ENCODE measurements at regions not wholly inside any gene's neighbourhood (a gene's known extent, or its start where the extent isn't known, plus 50 kb on each side); places are given as distances from the start of the nearest gene placed in this dataset.

DNA sequence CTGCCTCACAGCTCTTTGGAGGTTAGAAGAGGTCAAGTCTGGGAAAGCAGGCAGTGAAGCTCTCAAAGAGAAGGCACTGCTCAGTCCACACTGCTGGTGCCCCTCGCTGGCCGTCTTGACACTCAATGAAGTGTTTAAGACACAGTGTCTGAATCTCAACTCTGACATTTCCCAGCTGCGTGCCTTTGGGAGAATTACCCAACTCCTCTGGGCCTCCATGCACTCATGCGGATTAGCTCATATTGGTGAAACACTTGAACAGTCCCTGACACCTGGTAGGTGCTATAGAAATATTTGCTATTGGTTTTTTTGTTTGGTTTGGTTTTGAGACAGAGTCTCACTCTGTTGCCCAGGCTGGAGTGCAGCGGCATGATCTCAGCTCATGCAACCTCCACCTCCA is 281.0 kb downstream of the SRBD1 start:
- no peaks in the 10 kb centered on the region for H4K20me1 ChIP-seq (ENCODE audit: insufficient read depth)
- no peak for TF ChIP-seq SMC3 (conservative IDR thresholded peaks at IDR 0.05; ENCODE audit: poor library complexity)
- TF ChIP-seq POLR2AphosphoS5 (IDR thresholded peaks at IDR 0.05): no peak
- TF ChIP-seq EZH2 (IDR thresholded peaks at IDR 0.05; ENCODE audit: borderline replicate concordance, insufficient read depth, low read length, poor library complexity, severe bottlenecking): no peak
- TF ChIP-seq TAF1 (IDR thresholded peaks at IDR 0.05; ENCODE audit: low read depth): no peak
- TF ChIP-seq EP300 (conservative IDR thresholded peaks at IDR 0.05; ENCODE audit: poor library complexity, severe bottlenecking): no peak
- TF ChIP-seq, protein P1, sequence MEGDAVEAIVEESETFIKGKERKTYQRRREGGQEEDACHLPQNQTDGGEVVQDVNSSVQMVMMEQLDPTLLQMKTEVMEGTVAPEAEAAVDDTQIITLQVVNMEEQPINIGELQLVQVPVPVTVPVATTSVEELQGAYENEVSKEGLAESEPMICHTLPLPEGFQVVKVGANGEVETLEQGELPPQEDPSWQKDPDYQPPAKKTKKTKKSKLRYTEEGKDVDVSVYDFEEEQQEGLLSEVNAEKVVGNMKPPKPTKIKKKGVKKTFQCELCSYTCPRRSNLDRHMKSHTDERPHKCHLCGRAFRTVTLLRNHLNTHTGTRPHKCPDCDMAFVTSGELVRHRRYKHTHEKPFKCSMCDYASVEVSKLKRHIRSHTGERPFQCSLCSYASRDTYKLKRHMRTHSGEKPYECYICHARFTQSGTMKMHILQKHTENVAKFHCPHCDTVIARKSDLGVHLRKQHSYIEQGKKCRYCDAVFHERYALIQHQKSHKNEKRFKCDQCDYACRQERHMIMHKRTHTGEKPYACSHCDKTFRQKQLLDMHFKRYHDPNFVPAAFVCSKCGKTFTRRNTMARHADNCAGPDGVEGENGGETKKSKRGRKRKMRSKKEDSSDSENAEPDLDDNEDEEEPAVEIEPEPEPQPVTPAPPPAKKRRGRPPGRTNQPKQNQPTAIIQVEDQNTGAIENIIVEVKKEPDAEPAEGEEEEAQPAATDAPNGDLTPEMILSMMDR (IDR thresholded peaks at IDR 0.05; ENCODE audit: poor library complexity, severe bottlenecking): no peak
- TF ChIP-seq, protein P2, sequence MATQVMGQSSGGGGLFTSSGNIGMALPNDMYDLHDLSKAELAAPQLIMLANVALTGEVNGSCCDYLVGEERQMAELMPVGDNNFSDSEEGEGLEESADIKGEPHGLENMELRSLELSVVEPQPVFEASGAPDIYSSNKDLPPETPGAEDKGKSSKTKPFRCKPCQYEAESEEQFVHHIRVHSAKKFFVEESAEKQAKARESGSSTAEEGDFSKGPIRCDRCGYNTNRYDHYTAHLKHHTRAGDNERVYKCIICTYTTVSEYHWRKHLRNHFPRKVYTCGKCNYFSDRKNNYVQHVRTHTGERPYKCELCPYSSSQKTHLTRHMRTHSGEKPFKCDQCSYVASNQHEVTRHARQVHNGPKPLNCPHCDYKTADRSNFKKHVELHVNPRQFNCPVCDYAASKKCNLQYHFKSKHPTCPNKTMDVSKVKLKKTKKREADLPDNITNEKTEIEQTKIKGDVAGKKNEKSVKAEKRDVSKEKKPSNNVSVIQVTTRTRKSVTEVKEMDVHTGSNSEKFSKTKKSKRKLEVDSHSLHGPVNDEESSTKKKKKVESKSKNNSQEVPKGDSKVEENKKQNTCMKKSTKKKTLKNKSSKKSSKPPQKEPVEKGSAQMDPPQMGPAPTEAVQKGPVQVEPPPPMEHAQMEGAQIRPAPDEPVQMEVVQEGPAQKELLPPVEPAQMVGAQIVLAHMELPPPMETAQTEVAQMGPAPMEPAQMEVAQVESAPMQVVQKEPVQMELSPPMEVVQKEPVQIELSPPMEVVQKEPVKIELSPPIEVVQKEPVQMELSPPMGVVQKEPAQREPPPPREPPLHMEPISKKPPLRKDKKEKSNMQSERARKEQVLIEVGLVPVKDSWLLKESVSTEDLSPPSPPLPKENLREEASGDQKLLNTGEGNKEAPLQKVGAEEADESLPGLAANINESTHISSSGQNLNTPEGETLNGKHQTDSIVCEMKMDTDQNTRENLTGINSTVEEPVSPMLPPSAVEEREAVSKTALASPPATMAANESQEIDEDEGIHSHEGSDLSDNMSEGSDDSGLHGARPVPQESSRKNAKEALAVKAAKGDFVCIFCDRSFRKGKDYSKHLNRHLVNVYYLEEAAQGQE (IDR thresholded peaks at IDR 0.05; ENCODE audit: borderline replicate concordance): no peak
- no peak for TF ChIP-seq RAD21 (conservative IDR thresholded peaks at IDR 0.05)
- no peak for TF ChIP-seq MXI1 (conservative IDR thresholded peaks at IDR 0.05; ENCODE audit: poor library complexity, severe bottlenecking)
- H3K79me2 ChIP-seq (replicated peaks; ENCODE audit: insufficient read depth, low read length): no peaks in the 10 kb centered on the region
- H3K4me2 ChIP-seq (ENCODE audit: low read length): no peak overlapping the region
- H3K27ac ChIP-seq (ENCODE audit: low read length): no peak overlapping the region
- no peak overlapping the region for H3K9ac ChIP-seq (ENCODE audit: low read length)
- H3K9me3 ChIP-seq (ENCODE audit: low read length): no peaks in the 10 kb centered on the region
- H2AFZ ChIP-seq (ENCODE audit: low read depth, low read length): no peak overlapping the region
- no peaks in the 10 kb centered on the region for H3K27me3 ChIP-seq (ENCODE audit: insufficient read depth, low read depth, low read length)
- no peaks in the 10 kb centered on the region for H3K9me2 ChIP-seq (ENCODE audit: insufficient read depth, low read length)
- H3F3A ChIP-seq (ENCODE audit: insufficient read depth, low read length, poor library complexity, severe bottlenecking): no peaks in the 10 kb centered on the region
- H3K36me3 ChIP-seq (ENCODE audit: insufficient read depth, low read length): no peaks in the 10 kb centered on the region
- H3K4me3 ChIP-seq (ENCODE audit: low read length): no peak overlapping the region

DNA sequence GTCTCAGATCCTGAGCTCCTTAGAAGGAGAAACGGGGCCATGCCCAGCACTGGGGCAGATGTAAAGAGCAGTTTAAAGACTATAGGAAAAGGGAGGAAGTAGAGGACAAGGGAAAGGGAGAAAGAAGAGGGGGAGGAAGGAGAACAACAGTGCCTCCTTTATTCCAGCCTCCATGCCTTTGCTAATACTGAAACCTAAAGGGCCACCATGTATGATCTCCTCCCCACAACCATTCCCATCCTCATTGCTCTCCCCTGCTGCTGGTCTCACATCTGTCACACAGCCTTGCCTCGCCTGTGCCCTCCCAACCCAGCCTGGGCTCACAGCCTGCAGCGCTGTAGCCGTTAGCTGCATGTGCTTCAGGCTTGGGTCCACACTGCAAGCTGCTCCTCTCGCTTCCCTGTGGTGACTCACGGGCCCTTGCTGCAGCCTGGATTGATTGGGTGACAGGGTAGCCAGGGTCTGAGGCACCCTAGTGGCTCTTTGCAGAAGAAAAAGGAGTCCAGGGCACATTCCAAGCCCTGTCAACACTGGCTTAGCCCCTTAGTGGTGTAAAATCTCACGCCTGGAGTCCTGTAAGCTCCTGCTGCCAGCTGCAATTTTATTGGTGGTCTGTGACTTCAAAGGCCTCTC is 281.9 kb downstream of the SRBD1 start:
- Histone ChIP-seq H4K20me1 (ENCODE audit: insufficient read depth) (no peaks in the 10 kb centered on the region), H3K9me2 (ENCODE audit: insufficient read depth, low read length) (no peaks in the 10 kb centered on the region), H3K9ac (ENCODE audit: low read length) (no peak overlapping the region), H3F3A (ENCODE audit: insufficient read depth, low read length, poor library complexity, severe bottlenecking) (no peaks in the 10 kb centered on the region), H3K27ac (ENCODE audit: low read length) (no peak overlapping the region), H3K79me2 (replicated peaks; ENCODE audit: insufficient read depth, low read length) (no peaks in the 10 kb centered on the region), H2AFZ (ENCODE audit: low read depth, low read length) (no peak overlapping the region), H3K27me3 (ENCODE audit: insufficient read depth, low read depth, low read length) (no peaks in the 10 kb centered on the region), H3K4me3 (ENCODE audit: low read length) (no peak overlapping the region), H3K9me3 (ENCODE audit: low read length) (no peaks in the 10 kb centered on the region), H3K36me3 (ENCODE audit: insufficient read depth, low read length) (no peaks in the 10 kb centered on the region), H3K4me2 (ENCODE audit: low read length) (no peak overlapping the region)
- TF ChIP-seq MXI1 (conservative IDR thresholded peaks at IDR 0.05; ENCODE audit: poor library complexity, severe bottlenecking) (no peak), POLR2AphosphoS5 (IDR thresholded peaks at IDR 0.05) (no peak), TAF1 (IDR thresholded peaks at IDR 0.05; ENCODE audit: low read depth) (no peak), RAD21 (conservative IDR thresholded peaks at IDR 0.05) (no peak), EP300 (conservative IDR thresholded peaks at IDR 0.05; ENCODE audit: poor library complexity, severe bottlenecking) (no peak), EZH2 (IDR thresholded peaks at IDR 0.05; ENCODE audit: borderline replicate concordance, insufficient read depth, low read length, poor library complexity, severe bottlenecking) (no peak), SMC3 (conservative IDR thresholded peaks at IDR 0.05; ENCODE audit: poor library complexity) (no peak)
- TF ChIP-seq, protein P1 (IDR thresholded peaks at IDR 0.05; ENCODE audit: poor library complexity, severe bottlenecking): no peak
- TF ChIP-seq, protein P2 (IDR thresholded peaks at IDR 0.05; ENCODE audit: borderline replicate concordance): no peak
